ENCODE measurements at regions not wholly inside any gene's neighbourhood (a gene's known extent, or its start where the extent isn't known, plus 50 kb on each side); places are given as distances from the start of the nearest gene placed in this dataset.

GRCh38 chr6:4450237-4450636 lies 314.9 kb upstream of the ECI2 start:
- Histone ChIP-seq H3K4me3 (ENCODE audit: low read depth in 2 of 2, low read length in 2 of 2) (no peak overlapping the region), H3K27ac (ENCODE audit: low read length) (no peak overlapping the region), H3K27me3 (ENCODE audit: control insufficient read depth, insufficient read depth, low read length) (no peaks in the 10 kb centered on the region), H3K4me1 (ENCODE audit: control insufficient read depth, insufficient read depth, low read length) (no peaks in the 10 kb centered on the region), H3K9me3 (ENCODE audit: control insufficient read depth, insufficient read depth, low read depth, low read length) (peaks cover 6% of the 10 kb centered on the region; the same call in 1 of the 2 replicates), H3K36me3 (ENCODE audit: control insufficient read depth, insufficient read depth, low read length) (no peaks in the 10 kb centered on the region)
- TF ChIP-seq SIN3A (IDR thresholded peaks at IDR 0.05; ENCODE audit: borderline replicate concordance, insufficient read depth, low read depth, low read length) (no peak), REST (IDR thresholded peaks at IDR 0.05; ENCODE audit: insufficient read depth in 1 of 2, low read depth in 2 of 2, low read length in 1 of 2) (no peak), POLR2AphosphoS5 (IDR thresholded peaks at IDR 0.05; ENCODE audit: low read depth, low read length) (no peak), TCF7L2 (IDR thresholded peaks at IDR 0.05; ENCODE audit: low read depth, low read length) (no peak), CTCF (IDR thresholded peaks at IDR 0.05) (no peak)
- in situ Hi-C loops (cut with HindIII; ENCODE audit: low pct_unique_long_range_greater_than_20kb, low sequenced_read_pairs) = no loop called here
- ChIA-PET CTCF (interaction anchor here (0.6 kb wide), 3 partner anchors 137 to 1019 kb away, joined by 3 to 4 read pairs (median 4); no protein-coding TSS in a partner anchor), POLR2A (no interaction called here)
- DNase-seq (ENCODE audit: low read depth, low spot score) = no peak
- intact Hi-C loops (cut with micrococcal nuclease; ENCODE audit: unreplicated experiment) = loop anchor here (10.0 kb wide), 1 partner anchor 585 kb away; no protein-coding TSS in a partner anchor
- no peak for ATAC-seq
- BruUV-seq (replicated peaks) = no TSS peak

GRCh38 chr6:4449409-4449808 lies 314.0 kb upstream of the ECI2 start:
- TF ChIP-seq SIN3A (IDR thresholded peaks at IDR 0.05; ENCODE audit: borderline replicate concordance, insufficient read depth, low read depth, low read length) (no peak), TCF7L2 (IDR thresholded peaks at IDR 0.05; ENCODE audit: low read depth, low read length) (no peak), POLR2AphosphoS5 (IDR thresholded peaks at IDR 0.05; ENCODE audit: low read depth, low read length) (no peak), REST (IDR thresholded peaks at IDR 0.05; ENCODE audit: insufficient read depth in 1 of 2, low read depth in 2 of 2, low read length in 1 of 2) (no peak), CTCF (IDR thresholded peaks at IDR 0.05) (no peak)
- Histone ChIP-seq H3K9me3 (ENCODE audit: control insufficient read depth, insufficient read depth, low read depth, low read length) (peaks cover 6% of the 10 kb centered on the region; the same call in 1 of the 2 replicates), H3K4me1 (ENCODE audit: control insufficient read depth, insufficient read depth, low read length) (no peaks in the 10 kb centered on the region), H3K4me3 (ENCODE audit: low read depth in 2 of 2, low read length in 2 of 2) (no peak overlapping the region), H3K27me3 (ENCODE audit: control insufficient read depth, insufficient read depth, low read length) (no peaks in the 10 kb centered on the region), H3K27ac (ENCODE audit: low read length) (no peak overlapping the region), H3K36me3 (ENCODE audit: control insufficient read depth, insufficient read depth, low read length) (no peaks in the 10 kb centered on the region)
- in situ Hi-C loops (cut with HindIII; ENCODE audit: low pct_unique_long_range_greater_than_20kb, low sequenced_read_pairs) = no loop called here
- POLR2A ChIA-PET = no interaction called here
- intact Hi-C loops (cut with micrococcal nuclease; ENCODE audit: unreplicated experiment) = no loop called here
- no TSS peak for BruUV-seq (replicated peaks)
- CTCF ChIA-PET = no interaction called here
- ATAC-seq (no peak), DNase-seq (ENCODE audit: low read depth, low spot score) (no peak)

All from Panc1 (cell line).